Fibroblast of lung (primary cell): ENCODE measurements at regions not wholly inside any gene's neighbourhood (a gene's known extent, or its start where the extent isn't known, plus 50 kb on each side); places are given as distances from the start of the nearest gene placed in this dataset.

Source experiments
- DNase-seq, 2 donors: peaks; one replicate each; pipeline versions ENCODE4 v3.0.0 to v3.0.0-alpha.2; 2010; ENCODE audit warnings: low read depth in 2 of 2
- H2AFZ ChIP-seq: 2 replicates; pipeline ENCODE4 v1.5.1; 2012; ENCODE audit warnings: low read length, control low read depth, inconsistent platforms
- H3K27ac ChIP-seq: 2 replicates; pipeline ENCODE4 v1.5.1; 2011; ENCODE audit warnings: low read length, control low read depth; ENCODE audit not compliant: insufficient read depth
- H3K27me3 ChIP-seq: 2 replicates; pipeline ENCODE4 v1.5.1; 2011; ENCODE audit warnings: mild to moderate bottlenecking, low read length; ENCODE audit not compliant: control insufficient read depth, insufficient read depth
- H3K36me3 ChIP-seq: 2 replicates; pipeline ENCODE4 v1.5.1; 2011; ENCODE audit warnings: low read length; ENCODE audit not compliant: control insufficient read depth, insufficient read depth
- H3K4me1 ChIP-seq: 2 replicates; pipeline ENCODE4 v1.5.1; 2011; ENCODE audit warnings: low read length; ENCODE audit not compliant: control insufficient read depth, insufficient read depth; ENCODE audit errors: extremely low read depth
- H3K4me2 ChIP-seq: 2 replicates; pipeline ENCODE4 v1.5.1; 2011; ENCODE audit warnings: low read length, control low read depth; ENCODE audit not compliant: insufficient read depth; ENCODE audit errors: extremely low read depth
- H3K4me3 ChIP-seq, 4 experiments: fragments of 200-600 bp in 1 of 4; sonication (generic) in 1 of 4; replicated peaks in 1 of 4; 2 replicates each; pipeline ENCODE4 v1.5.1; 2011 to 2016; ENCODE audit warnings: low read length in 4 of 4, low read depth in 3 of 4, mild to moderate bottlenecking in 3 of 4, control low read depth in 2 of 4, inconsistent platforms in 1 of 4, mixed read lengths in 1 of 4; ENCODE audit not compliant: insufficient read depth in 1 of 4; ENCODE audit errors: control extremely low read depth in 1 of 4
- H3K79me2 ChIP-seq: 2 replicates; pipeline ENCODE4 v1.5.1; 2012; ENCODE audit warnings: mild to moderate bottlenecking, low read length, inconsistent platforms; ENCODE audit not compliant: control insufficient read depth, insufficient read depth
- H3K9ac ChIP-seq: 2 replicates; pipeline ENCODE4 v1.5.1; 2011; ENCODE audit warnings: mild to moderate bottlenecking, low read length, control low read depth; ENCODE audit not compliant: insufficient read depth
- H3K9me3 ChIP-seq: 2 replicates; pipeline ENCODE4 v1.5.1; 2012; ENCODE audit warnings: low read depth, low read length; ENCODE audit not compliant: control insufficient read depth, insufficient read depth
- H4K20me1 ChIP-seq: 2 replicates; pipeline ENCODE4 v1.5.1; 2011; ENCODE audit warnings: low read length; ENCODE audit not compliant: control insufficient read depth, insufficient read depth; ENCODE audit errors: extremely low read depth
- CTCF ChIP-seq, 2 donors: IDR thresholded peaks in 1 of 2; conservative IDR thresholded peaks in 1 of 2; 1 replicate in 1 of 2; 2 replicates in 1 of 2; pipeline ENCODE4 v1.5.1; 2011 to 2012; ENCODE audit warnings: low read length in 2 of 2, control low read depth in 1 of 2, inconsistent platforms in 1 of 2, low read depth in 1 of 2, mild to moderate bottlenecking in 1 of 2
- EZH2 ChIP-seq: IDR thresholded peaks from 2 replicates; pipeline ENCODE4 v1.5.1; 2012; ENCODE audit warnings: low read length, control low read depth, mild to moderate bottlenecking; ENCODE audit errors: missing control alignments

- no peaks in the 10 kb centered on the region for H3K36me3 ChIP-seq
- no peak overlapping the region for H3K4me3 ChIP-seq
These were observed 73.2 kb downstream of the VEGFA start for GRCh38 chr6:43843097-43843645.

GRCh38 chr6:43842231-43842794 lies 72.3 kb downstream of the VEGFA start:
- Histone ChIP-seq H3K9me3 (no peaks in the 10 kb centered on the region), H3K4me3 (no peak overlapping the region), H3K9ac (no peak overlapping the region), H4K20me1 (no peaks in the 10 kb centered on the region), H3K36me3 (no peaks in the 10 kb centered on the region), H3K27me3 (no peaks in the 10 kb centered on the region), H3K79me2 (no peaks in the 10 kb centered on the region), H3K4me1 (peaks cover 14% of the 10 kb centered on the region), H3K27ac (no peak overlapping the region), H2AFZ (no peak overlapping the region), H3K4me2 (no peak overlapping the region)
- TF ChIP-seq EZH2 (no peak), CTCF (conservative IDR thresholded peaks at IDR 0.05 in 1 of 2, IDR thresholded peaks at IDR 0.05 in 1 of 2; ENCODE audit: low read depth in 1 of 2, low read length in 2 of 2) (no peak)
- peak; percentile 47 to 86 for DNase-seq

More at GRCh38 chr6:43843097-43843645, 73.2 kb downstream of the VEGFA start:
- H3K9ac ChIP-seq, result no peak overlapping the region
- no peak overlapping the region for H3K4me2 ChIP-seq
- H3K27me3 ChIP-seq, result no peaks in the 10 kb centered on the region
- peak in 1 of 2 donors; percentile 11 for DNase-seq
- no peaks in the 10 kb centered on the region for H3K79me2 ChIP-seq
- H3K9me3 ChIP-seq, result no peaks in the 10 kb centered on the region
- TF ChIP-seq CTCF (conservative IDR thresholded peaks at IDR 0.05 in 1 of 2, IDR thresholded peaks at IDR 0.05 in 1 of 2; ENCODE audit: low read depth in 1 of 2, low read length in 2 of 2), result no peak
- no peak for TF ChIP-seq EZH2
- H2AFZ ChIP-seq, result no peak overlapping the region
- no peak overlapping the region for H3K27ac ChIP-seq
- H4K20me1 ChIP-seq, result no peaks in the 10 kb centered on the region
- H3K4me1 ChIP-seq, result peaks cover 10% of the 10 kb centered on the region

GRCh38 chr6:43840490-43841218 lies 70.6 kb downstream of the VEGFA start:
- Histone ChIP-seq H3K9me3 (no peaks in the 10 kb centered on the region), H4K20me1 (no peaks in the 10 kb centered on the region), H3K79me2 (no peaks in the 10 kb centered on the region), H3K4me2 (no peak overlapping the region), H3K27me3 (no peaks in the 10 kb centered on the region), H3K4me1 (peaks cover 19% of the 10 kb centered on the region), H3K9ac (no peak overlapping the region), H3K4me3 (no peak overlapping the region), H3K36me3 (no peaks in the 10 kb centered on the region), H3K27ac (no peak overlapping the region), H2AFZ (no peak overlapping the region)
- TF ChIP-seq CTCF (conservative IDR thresholded peaks at IDR 0.05 in 1 of 2, IDR thresholded peaks at IDR 0.05 in 1 of 2; ENCODE audit: low read depth in 1 of 2, low read length in 2 of 2), result no peak
- no peak for TF ChIP-seq EZH2
- DNase-seq, result peak; percentile 44 to 63
